ENCODE measurements at regions not wholly inside any gene's neighbourhood (a gene's known extent, or its start where the extent isn't known, plus 50 kb on each side); places are given as distances from the start of the nearest gene placed in this dataset.

GRCh38 chr5:114252226-114252625, 109.6 kb upstream of the KCNN2 start:
- TF ChIP-seq CTCF (IDR thresholded peaks at IDR 0.05) (no peak), POLR2A (IDR thresholded peaks at IDR 0.05) (no peak), EP300 (IDR thresholded peaks at IDR 0.05) (no peak)

Data from ovary (tissue), 3 donors.